GM19467 (cell line): ENCODE measurements at regions not wholly inside any gene's neighbourhood (a gene's known extent, or its start where the extent isn't known, plus 50 kb on each side); places are given as distances from the start of the nearest gene placed in this dataset.
"Not testable (repeated sequence)": the region's sequence is repeated elsewhere in the genome, so short reads cannot be mapped to it uniquely, and the experiment has no call there.

Experiments
- ATAC-seq: cut with Tn5 transposase; IDR thresholded peaks from one replicate; pipeline ENCODE4 v1.9.1; 2021; ENCODE audit warnings: mild to moderate bottlenecking, moderate library complexity; ENCODE audit not compliant: unreplicated experiment

GRCh38 chr11:23729088-23729487 is 767.8 kb upstream of the LUZP2 start:
- no peak for ATAC-seq

GRCh38 chr11:23730307-23730998 is 766.4 kb upstream of the LUZP2 start:
- ATAC-seq: no peak

GRCh38 chr11:23732026-23732425 is 764.8 kb upstream of the LUZP2 start:
- ATAC-seq: no peak

- ATAC-seq: no peak
Measured at GRCh38 chr11:23746896-23747295, 750.0 kb upstream of the LUZP2 start.

- ATAC-seq: no peak
Measured at GRCh38 chr11:23749762-23750430, 747.0 kb upstream of the LUZP2 start.

GRCh38 chr11:23751280-23751679 is 745.6 kb upstream of the LUZP2 start:
- ATAC-seq: no peak

GRCh38 chr11:23755076-23755475 is 741.8 kb upstream of the LUZP2 start:
- no peak for ATAC-seq

GRCh38 chr11:23755769-23756168 is 741.1 kb upstream of the LUZP2 start:
- no peak for ATAC-seq

- ATAC-seq: no peak
Measured at GRCh38 chr11:23759489-23759888, 737.4 kb upstream of the LUZP2 start.

- no peak for ATAC-seq
Measured at GRCh38 chr11:23764286-23764685, 732.6 kb upstream of the LUZP2 start.

GRCh38 chr11:23765682-23766252 is 731.1 kb upstream of the LUZP2 start:
- no peak for ATAC-seq

- ATAC-seq: no peak
Measured at GRCh38 chr11:23767576-23767975, 729.3 kb upstream of the LUZP2 start.

GRCh38 chr11:23769214-23769613 is 727.6 kb upstream of the LUZP2 start:
- ATAC-seq: no peak

GRCh38 chr11:23772081-23772480 is 724.8 kb upstream of the LUZP2 start:
- ATAC-seq: no peak

GRCh38 chr11:23778971-23779370 is 717.9 kb upstream of the LUZP2 start:
- no peak for ATAC-seq

GRCh38 chr11:23780231-23780630 is 716.6 kb upstream of the LUZP2 start:
- no peak for ATAC-seq

- ATAC-seq: no peak
Measured at GRCh38 chr11:23781803-23782560, 714.9 kb upstream of the LUZP2 start.

- ATAC-seq: not testable (repeated sequence)
Measured at GRCh38 chr11:23786974-23787373, 709.9 kb upstream of the LUZP2 start.

GRCh38 chr11:23789200-23789853 is 707.5 kb upstream of the LUZP2 start:
- no peak for ATAC-seq

GRCh38 chr11:23789938-23790371 is 706.9 kb upstream of the LUZP2 start:
- ATAC-seq: no peak
